ENCODE measurements at regions not wholly inside any gene's neighbourhood (a gene's known extent, or its start where the extent isn't known, plus 50 kb on each side); places are given as distances from the start of the nearest gene placed in this dataset.

GRCh38 chrX:83022020-83022419 lies 486.1 kb upstream of the POU3F4 start:
- TF ChIP-seq CTCF (IDR thresholded peaks at IDR 0.05; ENCODE audit: borderline replicate concordance, extremely low read depth, low read length, poor library complexity, severe bottlenecking) = no peak
- TF ChIP-seq EZH2 (IDR thresholded peaks at IDR 0.05; ENCODE audit: borderline replicate concordance, low read depth, low read length, severe bottlenecking) = no peak

Data from DND-41 (cell line).